ENCODE measurements at regions not wholly inside any gene's neighbourhood (a gene's known extent, or its start where the extent isn't known, plus 50 kb on each side); places are given as distances from the start of the nearest gene placed in this dataset.

GRCh38 chr19:32105527-32106310, 239.7 kb upstream of the ZNF507 start:
- TF ChIP-seq, protein P1, sequence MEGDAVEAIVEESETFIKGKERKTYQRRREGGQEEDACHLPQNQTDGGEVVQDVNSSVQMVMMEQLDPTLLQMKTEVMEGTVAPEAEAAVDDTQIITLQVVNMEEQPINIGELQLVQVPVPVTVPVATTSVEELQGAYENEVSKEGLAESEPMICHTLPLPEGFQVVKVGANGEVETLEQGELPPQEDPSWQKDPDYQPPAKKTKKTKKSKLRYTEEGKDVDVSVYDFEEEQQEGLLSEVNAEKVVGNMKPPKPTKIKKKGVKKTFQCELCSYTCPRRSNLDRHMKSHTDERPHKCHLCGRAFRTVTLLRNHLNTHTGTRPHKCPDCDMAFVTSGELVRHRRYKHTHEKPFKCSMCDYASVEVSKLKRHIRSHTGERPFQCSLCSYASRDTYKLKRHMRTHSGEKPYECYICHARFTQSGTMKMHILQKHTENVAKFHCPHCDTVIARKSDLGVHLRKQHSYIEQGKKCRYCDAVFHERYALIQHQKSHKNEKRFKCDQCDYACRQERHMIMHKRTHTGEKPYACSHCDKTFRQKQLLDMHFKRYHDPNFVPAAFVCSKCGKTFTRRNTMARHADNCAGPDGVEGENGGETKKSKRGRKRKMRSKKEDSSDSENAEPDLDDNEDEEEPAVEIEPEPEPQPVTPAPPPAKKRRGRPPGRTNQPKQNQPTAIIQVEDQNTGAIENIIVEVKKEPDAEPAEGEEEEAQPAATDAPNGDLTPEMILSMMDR (optimal IDR thresholded peaks at IDR 0.05 in 1 of 3, IDR thresholded peaks at IDR 0.05 in 1 of 3, conservative IDR thresholded peaks at IDR 0.05 in 1 of 3; ENCODE audit: extremely low read depth in 1 of 3, insufficient read depth in 2 of 3, low read length in 3 of 3): no peak
- TF ChIP-seq EZH2 (IDR thresholded peaks at IDR 0.05; ENCODE audit: low read length): no peak

Measured in keratinocyte (primary cell).